GM18519 (cell line): ENCODE measurements at regions not wholly inside any gene's neighbourhood (a gene's known extent, or its start where the extent isn't known, plus 50 kb on each side); places are given as distances from the start of the nearest gene placed in this dataset.

Experiments
- ATAC-seq: cut with Tn5 transposase; IDR thresholded peaks from one replicate; pipeline ENCODE4 v1.9.1; 2021; ENCODE audit warnings: mild to moderate bottlenecking, moderate library complexity; ENCODE audit not compliant: unreplicated experiment, low FRiP score

DNA sequence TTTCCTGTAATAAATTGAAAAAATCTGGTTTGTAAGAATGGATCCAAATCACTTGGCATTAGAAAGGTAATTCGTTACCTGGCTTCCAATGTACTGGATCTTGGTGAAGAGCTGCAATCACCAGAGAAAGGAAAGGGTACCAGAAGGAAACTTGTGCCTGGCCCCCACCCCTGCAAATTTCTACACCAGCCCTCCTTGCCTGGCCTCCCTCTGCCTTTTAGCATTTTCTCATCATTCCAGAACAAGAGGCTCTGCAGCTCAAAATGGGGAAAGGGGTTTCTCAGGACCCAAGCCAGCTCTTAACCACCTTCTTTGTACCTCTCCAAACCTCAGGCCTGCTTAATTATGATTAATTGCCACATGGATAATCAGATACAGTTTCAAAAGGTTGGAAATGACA, 612.8 kb upstream of the MGMT start:
- ATAC-seq = no peak

DNA sequence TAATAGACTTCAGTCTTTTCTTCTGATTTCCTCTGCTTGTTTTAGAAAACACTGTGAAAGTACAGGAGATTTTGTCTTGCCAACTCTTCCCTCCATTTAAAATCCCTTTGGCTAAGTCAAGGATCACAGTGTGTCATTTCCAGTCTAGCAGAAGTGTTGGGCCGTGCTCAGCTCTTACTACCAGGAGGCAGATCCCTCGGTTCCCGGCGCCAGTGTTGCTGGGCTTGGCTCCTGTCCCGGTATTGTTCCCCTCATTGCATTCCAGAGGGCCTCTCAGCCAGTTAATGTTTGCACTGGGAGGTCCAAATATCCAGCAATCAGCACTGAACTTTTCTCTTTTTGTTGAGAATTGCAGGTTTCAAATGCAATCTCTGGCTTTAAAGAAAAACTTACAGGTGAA, 612.1 kb upstream of the MGMT start:
- ATAC-seq = no peak

DNA sequence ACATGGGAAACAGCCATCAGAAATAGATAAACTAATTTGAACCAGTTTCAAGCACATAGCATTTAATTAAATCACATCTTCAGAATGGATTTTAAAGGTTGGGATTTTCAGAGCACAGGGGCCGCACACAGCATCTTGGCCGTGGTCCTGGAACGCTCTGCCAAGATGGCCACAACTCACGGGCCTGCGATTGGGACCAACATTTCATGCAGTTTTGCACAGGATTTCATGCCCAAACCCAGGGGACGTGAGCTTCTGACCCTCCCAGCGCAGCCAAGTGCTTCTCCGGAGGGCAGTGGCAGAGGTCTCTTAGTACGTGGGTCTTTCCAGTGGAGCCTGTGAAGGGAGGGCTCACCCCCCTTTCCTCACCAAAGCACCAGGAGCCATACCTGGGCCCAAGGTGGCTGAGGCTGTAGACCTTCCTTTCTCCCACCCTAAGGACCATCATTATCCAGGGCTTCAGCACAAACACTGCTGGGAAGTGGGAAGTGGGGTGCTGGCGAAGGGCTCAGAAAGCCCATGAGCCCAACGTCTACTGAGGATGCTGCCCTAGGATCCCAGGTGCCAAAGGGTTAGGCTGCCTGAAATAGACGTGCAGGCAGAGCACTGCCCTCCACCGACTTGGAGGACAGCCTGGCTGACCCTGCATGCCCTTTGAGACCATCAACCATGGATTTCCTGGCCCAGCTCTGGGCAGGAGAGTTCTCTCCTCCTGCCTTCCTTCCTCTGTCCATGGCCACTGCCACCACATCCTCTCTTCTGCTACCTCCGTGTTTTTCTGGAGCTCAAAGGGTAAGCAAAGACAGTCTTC, 611.2 kb upstream of the MGMT start:
- ATAC-seq = no peak

GRCh38 chr10:128859738-128860386, 607.2 kb upstream of the MGMT start:
- ATAC-seq = no peak

GRCh38 chr10:128860574-128860973, 606.5 kb upstream of the MGMT start:
- no peak for ATAC-seq

GRCh38 chr10:128861018-128861901, 605.8 kb upstream of the MGMT start:
- ATAC-seq = no peak

- no peak for ATAC-seq
Observed at GRCh38 chr10:128863411-128863810, 603.6 kb upstream of the MGMT start.

DNA sequence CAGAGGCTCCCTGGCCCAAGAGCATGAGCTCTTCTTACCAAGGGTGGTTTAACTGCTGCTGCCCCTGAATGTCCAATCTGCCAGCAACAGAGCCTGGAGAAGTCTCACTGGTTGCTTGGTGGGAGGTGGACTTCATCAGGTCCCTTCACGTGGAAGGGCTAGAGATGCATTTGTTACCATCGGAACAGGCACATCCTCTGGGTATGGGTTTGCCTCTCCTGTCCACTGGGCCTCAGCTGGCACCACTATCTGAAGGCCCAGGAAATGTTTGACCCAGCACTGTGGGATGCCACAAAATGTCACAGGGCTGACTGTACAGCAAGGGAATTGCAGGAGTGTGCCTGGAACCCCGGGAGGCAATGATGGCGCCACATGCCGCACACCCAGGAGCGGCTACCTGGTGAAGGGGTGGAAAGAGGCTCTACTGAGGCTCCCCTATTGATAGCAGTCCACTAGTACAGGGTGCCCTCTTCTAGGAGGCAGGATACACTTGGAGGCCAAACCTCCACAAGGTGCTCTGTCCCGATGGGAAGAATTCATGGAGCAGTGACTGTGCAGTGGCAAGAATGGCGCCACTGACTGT, 603.1 kb upstream of the MGMT start:
- no peak for ATAC-seq

GRCh38 chr10:128864554-128865295, 602.3 kb upstream of the MGMT start:
- no peak for ATAC-seq

- ATAC-seq = no peak
Observed at GRCh38 chr10:128865436-128866195, 601.4 kb upstream of the MGMT start.

DNA sequence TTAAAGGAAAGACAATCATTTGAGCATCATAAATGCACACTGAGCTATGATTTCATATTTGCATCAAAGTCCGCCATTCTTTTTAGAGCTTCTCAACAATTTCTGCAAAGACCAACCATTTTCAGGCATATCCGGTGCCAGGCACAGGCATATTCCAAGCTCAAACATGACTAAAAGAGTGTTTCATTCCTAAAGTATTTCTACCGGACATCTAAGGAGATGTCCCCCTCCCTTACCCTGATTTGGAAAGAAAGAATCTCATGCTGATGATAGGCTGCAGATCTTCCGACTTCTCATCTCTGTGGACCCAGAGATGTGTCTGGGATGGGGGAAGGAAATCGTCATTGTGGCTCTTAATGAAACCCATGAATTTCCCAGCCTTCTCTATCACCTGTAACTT, 600.5 kb upstream of the MGMT start:
- no peak for ATAC-seq

DNA sequence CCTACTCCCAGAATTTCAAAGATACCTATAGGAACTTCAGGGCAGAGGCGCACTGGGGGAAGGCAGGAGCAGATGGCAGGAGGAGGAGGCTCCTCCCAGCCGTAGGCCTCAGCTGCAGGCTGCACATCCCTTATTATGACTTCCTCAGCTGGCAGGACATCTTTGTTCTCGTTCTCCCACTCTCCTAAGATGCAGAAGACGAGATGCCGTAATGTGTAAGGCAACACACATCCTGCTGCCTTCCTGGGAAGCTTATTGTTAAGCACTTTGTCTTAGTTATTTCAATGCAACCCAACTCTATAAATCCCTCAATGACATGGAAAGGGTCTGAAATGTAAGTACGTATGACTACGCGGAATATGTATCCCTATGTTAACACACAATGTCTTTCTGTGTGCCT, 599.8 kb upstream of the MGMT start:
- no peak for ATAC-seq

DNA sequence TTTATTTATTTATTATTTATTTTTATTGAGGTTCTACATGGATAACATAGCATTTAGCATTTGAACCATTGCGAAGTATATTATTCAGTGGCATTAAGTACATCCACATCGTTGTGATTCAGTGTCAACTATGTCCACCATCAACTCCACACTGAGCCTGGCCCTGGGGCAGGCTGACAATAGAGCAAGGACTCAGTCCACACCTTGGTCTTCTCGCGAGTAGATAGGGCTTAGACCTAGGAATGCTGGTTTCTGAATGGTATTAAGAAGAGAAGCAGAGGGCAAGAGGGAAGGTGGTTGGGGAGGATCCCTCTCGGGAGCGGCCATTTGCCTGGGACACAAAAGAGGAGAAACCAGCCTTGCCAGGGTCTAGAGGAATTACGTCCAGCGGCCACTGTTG, 599.2 kb upstream of the MGMT start:
- ATAC-seq = no peak

DNA sequence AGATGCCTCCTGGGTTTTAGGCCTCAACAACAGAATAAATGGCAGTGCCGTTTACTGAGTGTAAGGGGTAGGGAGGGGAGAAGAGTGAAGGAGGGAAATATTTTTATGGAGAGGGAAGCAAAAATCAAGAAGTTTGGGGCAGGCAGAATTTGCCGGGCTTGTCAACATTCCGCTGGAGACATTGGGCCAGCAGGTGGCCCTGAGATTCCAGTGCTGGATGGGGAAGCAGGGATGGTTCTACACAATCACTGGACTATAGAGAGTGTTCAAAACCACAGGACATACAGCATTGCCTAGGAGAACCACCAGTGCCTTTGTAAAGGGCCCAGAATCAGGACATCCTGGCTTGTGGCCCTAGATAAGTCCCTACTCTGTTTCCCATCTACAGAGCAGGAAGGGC, 598.6 kb upstream of the MGMT start:
- no peak for ATAC-seq

DNA sequence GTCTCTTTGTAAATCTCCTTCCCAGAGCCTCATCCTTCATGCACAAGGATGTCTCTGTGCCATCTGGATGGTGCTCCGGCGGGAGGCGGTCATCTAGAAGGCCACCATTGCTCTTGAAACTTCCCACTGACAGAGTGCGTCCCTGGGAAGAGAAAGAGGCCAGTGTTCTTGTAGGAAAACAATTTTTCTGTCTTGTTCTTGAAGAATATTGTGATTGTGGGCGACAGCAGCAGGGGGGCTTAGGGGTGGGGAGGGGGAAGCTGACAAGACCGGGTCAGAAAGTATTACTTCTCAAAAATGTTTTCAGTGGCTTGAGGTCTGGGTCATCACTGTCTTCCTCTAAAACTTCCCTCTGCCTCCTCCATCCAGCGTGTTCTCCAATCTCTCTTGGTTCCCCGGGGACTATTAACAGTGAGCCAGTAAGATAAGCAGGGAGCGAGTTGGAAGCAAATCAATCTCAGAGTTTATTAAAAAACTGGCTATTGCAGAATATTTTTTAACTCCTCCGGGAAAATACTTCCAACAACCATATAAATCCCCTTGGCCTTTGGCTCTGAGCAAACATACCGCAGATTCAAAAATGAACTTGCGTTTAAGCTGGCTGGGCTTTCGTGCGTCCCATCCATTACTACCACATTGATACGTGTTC, 597.8 kb upstream of the MGMT start:
- ATAC-seq = no peak

GRCh38 chr10:128870830-128871597, 596.0 kb upstream of the MGMT start:
- ATAC-seq = no peak

- ATAC-seq = no peak
Observed at GRCh38 chr10:128871671-128872231, 595.3 kb upstream of the MGMT start.
